Naive thymus-derived CD4-positive, alpha-beta T cell (primary cell): ENCODE measurements at regions not wholly inside any gene's neighbourhood (a gene's known extent, or its start where the extent isn't known, plus 50 kb on each side); places are given as distances from the start of the nearest gene placed in this dataset.
A peak's percentile ranks its signal among the peaks of the same experiment; 100 is the strongest.

Experiments
- ATAC-seq: fragments of 150-1000 bp; cut with Tn5 transposase; 2 replicates; pipeline ENCODE4 v1.10.0; 2021; ENCODE audit warnings: mild to moderate bottlenecking, moderate library complexity
- CTCF ChIA-PET: fragments of 350-600 bp; sonication (Branson Sonifier 250); formaldehyde crosslinking; loops from one replicate; lab custom pipeline; 2021; ENCODE audit warnings: antibody characterized with exemption; lab: Charles Lee
- POLR2A ChIA-PET: fragments of 350-600 bp; sonication (Branson Sonifier 250); formaldehyde crosslinking; loops from one replicate; lab custom pipeline; 2021; ENCODE audit warnings: antibody characterized with exemption, inconsistent platforms; lab: Charles Lee
- DNase-seq, 9 donors: peaks; one replicate each; pipeline versions ENCODE4 v3.0.0 to v3.0.0-alpha.2; 2020 to 2022; ENCODE audit warnings: mixed read lengths in 1 of 9
- H3K27ac ChIP-seq: one replicate; pipeline ENCODE4 v1.7.0; 2013; ENCODE audit warnings: mild to moderate bottlenecking, low read depth, low read length, moderate library complexity
- H3K27me3 ChIP-seq, 2 donors: one replicate each; pipeline ENCODE4 v1.7.0; 2013; ENCODE audit warnings: low read length in 2 of 2, mild to moderate bottlenecking in 2 of 2, moderate library complexity in 2 of 2; ENCODE audit not compliant: control insufficient read depth in 2 of 2, insufficient read depth in 2 of 2
- H3K36me3 ChIP-seq, 3 experiments: 1 replicate in 2 of 3; 2 replicates in 1 of 3; pipeline ENCODE4 v1.7.0; 2013; ENCODE audit warnings: low read length in 3 of 3, mild to moderate bottlenecking in 3 of 3, moderate library complexity in 1 of 3; ENCODE audit not compliant: insufficient read depth in 3 of 3, control insufficient read depth in 2 of 3
- H3K4me1 ChIP-seq, 2 donors: one replicate each; pipeline ENCODE4 v1.7.0; 2013; ENCODE audit warnings: low read length in 2 of 2, mild to moderate bottlenecking in 2 of 2, moderate library complexity in 1 of 2; ENCODE audit not compliant: control insufficient read depth in 2 of 2, insufficient read depth in 2 of 2
- H3K4me3 ChIP-seq: 2 replicates; pipeline ENCODE4 v1.7.0; 2013; ENCODE audit warnings: mild to moderate bottlenecking, low read length
- H3K9me3 ChIP-seq, 3 experiments: 1 replicate in 2 of 3; 2 replicates in 1 of 3; pipeline ENCODE4 v1.7.0; 2013; ENCODE audit warnings: low read length in 3 of 3; ENCODE audit not compliant: control insufficient read depth in 2 of 3
- H3K27ac Mint-ChIP-seq, 9 donors: one replicate each; pipeline ENCODE4 v1.8.0; 2020 to 2022; ENCODE audit warnings: mixed read lengths in 9 of 9, mild to moderate bottlenecking in 8 of 9, moderate library complexity in 5 of 9, inconsistent platforms in 2 of 9
- H3K27me3 Mint-ChIP-seq, 5 donors: one replicate each; pipeline ENCODE4 v1.8.0; 2021 to 2022; ENCODE audit warnings: mixed read lengths in 5 of 5, mild to moderate bottlenecking in 1 of 5
- H3K36me3 Mint-ChIP-seq, 5 donors: one replicate each; pipeline ENCODE4 v1.8.0; 2020 to 2022; ENCODE audit warnings: mixed read lengths in 5 of 5, mild to moderate bottlenecking in 3 of 5, inconsistent platforms in 1 of 5
- H3K4me1 Mint-ChIP-seq, 7 donors: one replicate each; pipeline ENCODE4 v1.8.0; 2020 to 2022; ENCODE audit warnings: mixed read lengths in 7 of 7, mild to moderate bottlenecking in 3 of 7, inconsistent platforms in 1 of 7
- H3K4me3 Mint-ChIP-seq, 10 donors: one replicate each; pipeline ENCODE4 v1.8.0; 2020 to 2022; ENCODE audit warnings: mild to moderate bottlenecking in 10 of 10, mixed read lengths in 10 of 10, moderate library complexity in 6 of 10, inconsistent platforms in 2 of 10
- H3K9me3 Mint-ChIP-seq, 11 donors: one replicate each; pipeline ENCODE4 v1.8.0; 2020 to 2022; ENCODE audit warnings: mixed read lengths in 11 of 11, mild to moderate bottlenecking in 4 of 11, inconsistent platforms in 1 of 11, moderate library complexity in 1 of 11
- intact Hi-C, 2 donors: fragments of 100-400 bp; cut with micrococcal nuclease; formaldehyde crosslinking; loops; one replicate each; pipeline ENCODE4 v1.15.1; 2023

DNA sequence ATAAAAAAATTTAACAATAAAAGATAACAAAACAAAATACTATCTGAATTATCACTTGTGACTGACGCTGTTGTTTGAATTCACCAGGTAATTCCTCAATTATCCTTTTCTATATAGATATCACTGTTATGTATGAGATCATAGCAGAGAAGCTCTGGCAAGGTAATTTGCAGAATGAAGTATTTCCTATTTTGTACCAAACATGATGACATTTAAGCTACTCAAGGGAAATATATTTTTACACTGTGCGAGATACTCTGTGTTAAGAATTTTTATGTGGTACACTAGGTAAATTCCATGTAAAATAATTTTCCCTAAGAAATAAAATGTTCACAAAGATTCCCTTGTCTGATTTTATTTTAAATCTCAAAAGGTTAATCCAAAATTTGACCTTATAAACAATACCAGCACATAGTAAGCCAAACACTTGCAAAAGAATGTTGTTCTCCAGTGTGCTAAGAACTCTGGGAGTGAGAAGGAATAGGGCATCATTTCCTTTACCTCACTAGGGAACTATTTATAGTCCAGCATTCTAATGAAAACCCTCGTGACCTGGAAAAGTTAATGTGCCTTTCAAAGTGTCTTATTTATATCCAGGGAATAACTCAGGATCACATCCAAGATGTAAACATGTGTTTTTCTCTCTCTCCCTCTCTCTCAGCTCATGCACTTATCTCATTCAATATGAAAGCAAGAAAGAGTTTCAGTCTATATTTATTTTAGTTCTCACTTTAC is 115.2 kb upstream of the RAP1B start:
- Histone ChIP-seq H3K27me3 (no peaks in the 10 kb centered on the region), H3K9me3 (no peaks in the 10 kb centered on the region), H3K4me3 (no peak overlapping the region), H3K36me3 (no peaks in the 10 kb centered on the region), H3K4me1 (peaks cover 0 to 7% of the 10 kb centered on the region in 2 donors), H3K27ac (no peak overlapping the region)
- intact Hi-C loops: loop anchor here (1.0 to 5.0 kb wide), 5 partner anchors 13 to 191 kb away; partner anchors contain the start of genes NUP107 (in 1 of the 2) and RAP1B (in 1 of the 2)
- ChIA-PET POLR2A (interaction anchor here (1.0 kb wide), 1 partner anchor 115 kb away, joined by 3 read pairs; the partner anchor contains the start of gene RAP1B), CTCF (no interaction called here)
- Mint-ChIP-seq H3K27ac (no peak overlapping the region), H3K27me3 (no peaks in the 10 kb centered on the region), H3K4me3 (no peak overlapping the region), H3K9me3 (peaks cover 0 to 4% (median 0%) of the 10 kb centered on the region in 11 donors), H3K36me3 (peaks cover 0 to 13% (median 0%) of the 10 kb centered on the region in 5 donors), H3K4me1 (peaks cover 2 to 36% (median 20%) of the 10 kb centered on the region in 7 donors)
- ATAC-seq (no peak), DNase-seq (no peak)

DNA sequence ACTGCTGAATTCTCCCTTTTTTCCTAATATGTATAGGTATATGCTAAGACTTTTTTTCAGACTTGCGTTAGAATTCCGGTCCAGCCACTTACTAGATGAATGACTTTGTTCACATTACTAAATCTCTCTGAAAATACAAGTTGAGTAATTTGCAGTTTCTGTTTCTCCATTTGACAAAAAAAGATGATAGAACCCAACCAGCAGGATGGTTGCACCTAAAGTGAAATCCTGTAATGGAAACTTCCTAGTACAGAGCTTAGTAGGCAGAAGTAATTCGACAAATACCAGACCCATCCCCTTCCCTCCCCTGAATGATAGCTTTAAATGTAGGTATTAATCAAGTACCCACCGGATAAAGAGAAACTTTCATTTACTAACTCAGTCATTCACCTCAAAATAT is 113.6 kb upstream of the RAP1B start:
- H3K27me3 Mint-ChIP-seq: no peaks in the 10 kb centered on the region
- CTCF ChIA-PET: no interaction called here
- H3K4me1 ChIP-seq: peaks cover 0 to 7% of the 10 kb centered on the region in 2 donors
- DNase-seq (no peak), ATAC-seq (no peak)
- no peaks in the 10 kb centered on the region for H3K9me3 ChIP-seq
- peaks cover 0 to 4% (median 0%) of the 10 kb centered on the region in 11 donors for H3K9me3 Mint-ChIP-seq
- H3K36me3 ChIP-seq: no peaks in the 10 kb centered on the region
- H3K36me3 Mint-ChIP-seq: peaks cover 0 to 11% (median 0%) of the 10 kb centered on the region in 5 donors
- H3K4me3 ChIP-seq: no peak overlapping the region
- H3K27ac ChIP-seq: no peak overlapping the region
- H3K4me1 Mint-ChIP-seq: peaks cover 0 to 29% (median 18%) of the 10 kb centered on the region in 7 donors
- peak overlapping the region in 1 of 9 donors; percentile 73 for H3K27ac Mint-ChIP-seq
- H3K4me3 Mint-ChIP-seq: peak overlapping the region in 2 of 10 donors; percentile 15 to 50
- intact Hi-C loops: loop anchor here (2.0 to 5.0 kb wide), 3 partner anchors 14 to 45 kb away; no protein-coding TSS in a partner anchor
- no peaks in the 10 kb centered on the region for H3K27me3 ChIP-seq
- POLR2A ChIA-PET: no interaction called here

DNA sequence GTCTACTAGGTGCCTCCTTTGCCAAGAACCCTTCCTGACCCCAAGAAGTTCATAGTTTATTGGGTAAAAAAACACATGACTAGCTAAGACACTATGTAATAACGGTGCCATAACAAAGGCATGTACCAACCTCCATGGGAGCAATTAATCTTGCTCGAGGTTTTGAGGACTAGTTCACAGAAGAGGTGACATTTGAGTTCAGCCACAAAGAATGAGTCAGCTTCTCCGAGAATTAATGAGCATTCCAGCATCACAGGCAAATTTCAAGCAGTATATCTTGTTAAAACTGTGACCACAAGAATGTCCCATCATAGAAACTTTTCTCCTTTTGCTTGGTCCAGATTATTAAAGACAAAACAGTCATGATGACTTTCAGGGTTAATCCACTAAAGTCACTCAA is 113.0 kb upstream of the RAP1B start:
- peaks cover 0 to 7% of the 10 kb centered on the region in 2 donors for H3K4me1 ChIP-seq
- POLR2A ChIA-PET: no interaction called here
- DNase-seq (no peak), ATAC-seq (peak; percentile 26)
- peaks cover 0 to 4% (median 0%) of the 10 kb centered on the region in 11 donors for H3K9me3 Mint-ChIP-seq
- H3K27me3 Mint-ChIP-seq: no peaks in the 10 kb centered on the region
- no peaks in the 10 kb centered on the region for H3K9me3 ChIP-seq
- H3K27me3 ChIP-seq: no peaks in the 10 kb centered on the region
- CTCF ChIA-PET: no interaction called here
- H3K4me1 Mint-ChIP-seq: peaks cover 0 to 29% (median 18%) of the 10 kb centered on the region in 7 donors
- no peaks in the 10 kb centered on the region for H3K36me3 ChIP-seq
- no peak overlapping the region for H3K4me3 ChIP-seq
- H3K27ac ChIP-seq: no peak overlapping the region
- intact Hi-C loops: loop anchor here (2.0 to 5.0 kb wide), 3 partner anchors 15 to 45 kb away; no protein-coding TSS in a partner anchor
- peak overlapping the region in 1 of 10 donors; percentile 50 for H3K4me3 Mint-ChIP-seq
- H3K36me3 Mint-ChIP-seq: peaks cover 0 to 11% (median 0%) of the 10 kb centered on the region in 5 donors
- H3K27ac Mint-ChIP-seq: peak overlapping the region in 1 of 9 donors; percentile 73

DNA sequence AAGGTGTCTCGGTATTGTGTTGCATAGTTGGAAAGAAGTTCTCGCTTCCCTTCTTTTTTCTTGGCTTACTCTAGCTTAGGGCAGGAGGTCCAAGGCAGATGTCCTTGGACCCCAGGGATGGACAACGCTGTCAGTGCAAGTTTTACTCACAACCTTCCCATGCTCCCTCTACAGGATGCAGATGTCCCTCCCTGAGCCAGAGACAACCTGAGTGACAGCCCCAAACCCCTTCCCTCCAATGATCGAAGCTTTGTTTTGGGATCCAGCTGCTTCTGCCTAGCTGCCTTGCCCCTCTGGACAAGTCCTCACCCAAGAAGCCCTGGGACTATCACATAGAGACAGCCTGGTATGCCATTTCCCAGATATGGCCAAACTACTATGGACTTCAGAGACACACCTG is 112.0 kb upstream of the RAP1B start:
- DNase-seq (no peak), ATAC-seq (no peak)
- H3K27me3 ChIP-seq: no peaks in the 10 kb centered on the region
- Mint-ChIP-seq H3K4me1 (peaks cover 0 to 29% (median 18%) of the 10 kb centered on the region in 7 donors), H3K36me3 (peaks cover 0 to 11% (median 0%) of the 10 kb centered on the region in 5 donors), H3K27me3 (no peaks in the 10 kb centered on the region), H3K4me3 (no peak overlapping the region), H3K27ac (peak overlapping the region in 1 of 9 donors; percentile 23), H3K9me3 (peaks cover 0 to 4% (median 0%) of the 10 kb centered on the region in 11 donors)
- no peaks in the 10 kb centered on the region for H3K36me3 ChIP-seq
- POLR2A ChIA-PET: interaction anchor here (0.7 kb wide), 1 partner anchor 22 kb away, joined by 3 read pairs; no protein-coding TSS in a partner anchor
- CTCF ChIA-PET: interaction anchor here (1.2 kb wide), 1 partner anchor 12 kb away, joined by 5 read pairs; no protein-coding TSS in a partner anchor
- no peak overlapping the region for H3K27ac ChIP-seq
- intact Hi-C loops: loop anchor here in 1 of 2 donors (5.0 kb wide), 1 partner anchor 46 kb away; no protein-coding TSS in a partner anchor
- no peaks in the 10 kb centered on the region for H3K9me3 ChIP-seq
- peaks cover 0 to 7% of the 10 kb centered on the region in 2 donors for H3K4me1 ChIP-seq
- no peak overlapping the region for H3K4me3 ChIP-seq

DNA sequence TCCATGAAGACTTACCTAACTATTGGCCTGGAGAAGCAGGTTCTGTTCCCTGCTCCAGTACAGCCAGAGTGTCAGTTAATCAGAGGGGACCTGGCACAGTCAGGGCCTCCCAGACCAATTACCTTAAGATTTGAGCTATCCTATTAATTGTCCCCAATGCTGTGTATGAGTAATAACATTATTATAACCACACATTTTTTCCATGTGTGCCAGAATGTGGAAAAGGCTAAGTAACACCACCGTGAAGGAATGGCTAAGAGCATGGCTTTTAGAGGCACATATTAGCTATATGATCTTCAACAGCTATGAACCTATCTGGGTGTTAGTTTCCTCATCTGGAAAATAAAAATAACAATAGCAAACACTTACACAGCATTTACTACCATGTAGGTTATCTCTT is 111.1 kb upstream of the RAP1B start:
- peaks cover 0 to 7% of the 10 kb centered on the region in 2 donors for H3K4me1 ChIP-seq
- H3K4me3 ChIP-seq: no peak overlapping the region
- intact Hi-C loops: loop anchor here in 1 of 2 donors (5.0 kb wide), 1 partner anchor 47 kb away; no protein-coding TSS in a partner anchor
- no peaks in the 10 kb centered on the region for H3K36me3 ChIP-seq
- peaks cover 0 to 29% (median 15%) of the 10 kb centered on the region in 7 donors for H3K4me1 Mint-ChIP-seq
- ChIA-PET POLR2A (interaction anchor here (0.6 kb wide), 1 partner anchor 1219 kb away, joined by 3 read pairs; no protein-coding TSS in a partner anchor), CTCF (interaction anchor here (1.2 kb wide), 1 partner anchor 11 kb away, joined by 5 read pairs; no protein-coding TSS in a partner anchor)
- no peak for ATAC-seq
- no peaks in the 10 kb centered on the region for H3K27me3 Mint-ChIP-seq
- no peaks in the 10 kb centered on the region for H3K9me3 ChIP-seq
- no peak overlapping the region for H3K27ac ChIP-seq
- no peaks in the 10 kb centered on the region for H3K27me3 ChIP-seq
- H3K27ac Mint-ChIP-seq: no peak overlapping the region
- DNase-seq: no peak
- no peak overlapping the region for H3K4me3 Mint-ChIP-seq
- peaks cover 0 to 6% (median 0%) of the 10 kb centered on the region in 11 donors for H3K9me3 Mint-ChIP-seq
- peaks cover 0 to 11% (median 0%) of the 10 kb centered on the region in 5 donors for H3K36me3 Mint-ChIP-seq

DNA sequence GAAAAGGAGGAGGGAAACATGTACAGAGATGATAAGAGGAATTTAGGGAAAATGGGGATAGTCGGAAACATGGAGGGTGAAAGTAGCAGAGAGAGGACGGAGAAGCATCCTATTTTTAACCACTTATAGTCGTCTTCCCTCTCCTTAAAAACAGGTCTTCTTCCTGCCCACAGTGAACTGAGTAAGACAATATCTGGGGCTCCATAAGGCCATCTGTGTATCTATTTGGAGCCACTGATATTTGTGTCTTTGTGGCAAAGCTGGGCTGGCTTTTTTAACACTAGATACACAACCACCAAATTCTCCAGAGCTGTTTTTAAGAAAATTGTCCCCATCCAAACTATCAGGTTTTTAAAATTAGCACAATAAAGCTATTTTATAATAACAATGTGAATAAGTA is 109.5 kb upstream of the RAP1B start:
- Histone ChIP-seq H3K9me3 (no peaks in the 10 kb centered on the region), H3K4me1 (peaks cover 0 to 7% of the 10 kb centered on the region in 2 donors), H3K27ac (no peak overlapping the region), H3K27me3 (no peaks in the 10 kb centered on the region), H3K4me3 (no peak overlapping the region), H3K36me3 (no peaks in the 10 kb centered on the region)
- intact Hi-C loops: no loop called here
- POLR2A ChIA-PET: no interaction called here
- H3K27ac Mint-ChIP-seq: no peak overlapping the region
- DNase-seq: no peak
- H3K36me3 Mint-ChIP-seq: peaks cover 0 to 12% (median 0%) of the 10 kb centered on the region in 5 donors
- H3K4me1 Mint-ChIP-seq: peaks cover 0 to 25% (median 15%) of the 10 kb centered on the region in 7 donors
- H3K4me3 Mint-ChIP-seq: no peak overlapping the region
- peaks cover 0 to 6% (median 0%) of the 10 kb centered on the region in 11 donors for H3K9me3 Mint-ChIP-seq
- no peak for ATAC-seq
- CTCF ChIA-PET: interaction anchor here (0.9 kb wide), 1 partner anchor 10 kb away, joined by 3 read pairs; no protein-coding TSS in a partner anchor
- no peaks in the 10 kb centered on the region for H3K27me3 Mint-ChIP-seq
